B cell (primary cell): ENCODE measurements at regions not wholly inside any gene's neighbourhood (a gene's known extent, or its start where the extent isn't known, plus 50 kb on each side); places are given as distances from the start of the nearest gene placed in this dataset.

Experiments used
- ATAC-seq: fragments of 200-7000 bp; cut with Tn5 transposase; one replicate; pipeline ENCODE4 v1.10.0; 2021; ENCODE audit warnings: low read depth, mild to moderate bottlenecking, moderate number of reproducible peaks, moderate library complexity
- CTCF ChIA-PET: fragments of 350-600 bp; sonication (Branson Sonifier 250); formaldehyde crosslinking; loops from one replicate; lab custom pipeline; 2021; ENCODE audit warnings: antibody characterized with exemption, inconsistent platforms; lab: Charles Lee
- POLR2A ChIA-PET: fragments of 350-600 bp; sonication (Branson Sonifier 250); formaldehyde crosslinking; loops from one replicate; lab custom pipeline; 2021; ENCODE audit warnings: antibody characterized with exemption; lab: Charles Lee
- DNase-seq: peaks from one replicate; pipeline ENCODE4 v3.0.0; 2013
- H2AFZ ChIP-seq: 2 replicates; pipeline ENCODE4 v1.6.1; 2012; ENCODE audit warnings: mild to moderate bottlenecking, low read depth, low read length; ENCODE audit not compliant: insufficient read depth, poor library complexity, severe bottlenecking
- H3K27ac ChIP-seq, 2 donors: 1 replicate in 1 of 2; 2 replicates in 1 of 2; pipeline ENCODE4 v1.5.1; 2012 to 2013; ENCODE audit warnings: low read length in 2 of 2, mild to moderate bottlenecking in 2 of 2, moderate library complexity in 1 of 2
- H3K27me3 ChIP-seq, 4 experiments: fragments of 200-600 bp in 1 of 4; sonication (generic) in 1 of 4; replicated peaks in 1 of 4; 1 replicate in 2 of 4; 2 replicates in 2 of 4; pipeline versions ENCODE4 v1.6.1 to v1.7.0; 2013 to 2016; ENCODE audit warnings: low read length in 3 of 4, mild to moderate bottlenecking in 2 of 4, mixed read lengths in 1 of 4, moderate library complexity in 1 of 4; ENCODE audit not compliant: insufficient read depth in 4 of 4, control insufficient read depth in 3 of 4; ENCODE audit errors: control extremely low read depth in 1 of 4
- H3K36me3 ChIP-seq, 2 experiments: replicated peaks in 1 of 2; 1 replicate in 1 of 2; 2 replicates in 1 of 2; pipeline versions ENCODE4 v1.6.1 to v1.7.1; 2013; ENCODE audit warnings: low read length in 1 of 2; ENCODE audit not compliant: insufficient read depth in 2 of 2, control insufficient read depth in 1 of 2; ENCODE audit errors: control extremely low read depth in 1 of 2, extremely low read depth in 1 of 2
- H3K4me1 ChIP-seq, 2 donors: fragments of 200-600 bp in 1 of 2; sonication (generic) in 1 of 2; 1 replicate in 1 of 2; 2 replicates in 1 of 2; pipeline versions ENCODE4 v1.5.1 to v1.6.1; 2013 to 2017; ENCODE audit warnings: low read length in 2 of 2; ENCODE audit not compliant: control insufficient read depth in 2 of 2, insufficient read depth in 2 of 2
- H3K4me2 ChIP-seq: replicated peaks from 2 replicates; pipeline ENCODE3; 2012; ENCODE audit warnings: mild to moderate bottlenecking, low read depth, low read length; ENCODE audit not compliant: poor library complexity, severe bottlenecking
- H3K4me3 ChIP-seq, 5 experiments: fragments of 200-600 bp in 1 of 5; sonication (generic) in 1 of 5; 1 replicate in 3 of 5; 2 replicates in 2 of 5; pipeline versions ENCODE4 v1.5.1 to v1.7.0; 2011 to 2016; ENCODE audit warnings: low read length in 4 of 5, mild to moderate bottlenecking in 4 of 5, low read depth in 2 of 5, control low read depth in 1 of 5, moderate library complexity in 1 of 5; ENCODE audit not compliant: insufficient read depth in 1 of 5; ENCODE audit errors: control extremely low read depth in 1 of 5, extremely low read depth in 1 of 5
- H3K79me2 ChIP-seq: fragments of 200-600 bp; sonication (generic); one replicate; pipeline ENCODE4 v1.6.0; 2016; ENCODE audit warnings: low read length; ENCODE audit not compliant: control insufficient read depth, insufficient read depth
- H3K9ac ChIP-seq: fragments of 200-600 bp; sonication (generic); 2 replicates; pipeline ENCODE4 v1.6.1; 2017; ENCODE audit warnings: mild to moderate bottlenecking, low read length, moderate library complexity
- H3K9me3 ChIP-seq, 3 donors: one replicate each; pipeline versions ENCODE4 v1.6.1 to v1.7.1; 2013; ENCODE audit warnings: low read length in 2 of 3; ENCODE audit not compliant: control insufficient read depth in 2 of 3, insufficient read depth in 1 of 3; ENCODE audit errors: control extremely low read depth in 1 of 3
- H4K20me1 ChIP-seq: 2 replicates; pipeline ENCODE4 v1.6.0; 2012; ENCODE audit warnings: mild to moderate bottlenecking, low read length; ENCODE audit not compliant: insufficient read depth, control insufficient read depth, poor library complexity, severe bottlenecking
- H3K27ac Mint-ChIP-seq: one replicate; pipeline ENCODE4 v1.8.0; 2021; ENCODE audit warnings: mixed read lengths
- H3K27me3 Mint-ChIP-seq: one replicate; pipeline ENCODE4 v1.8.0; 2021; ENCODE audit warnings: mixed read lengths
- H3K4me1 Mint-ChIP-seq: one replicate; pipeline ENCODE4 v1.8.0; 2021; ENCODE audit warnings: mixed read lengths
- H3K4me3 Mint-ChIP-seq: one replicate; pipeline ENCODE4 v1.8.0; 2021; ENCODE audit warnings: mixed read lengths
- H3K9me3 Mint-ChIP-seq: one replicate; pipeline ENCODE4 v1.8.0; 2022; ENCODE audit warnings: mixed read lengths; ENCODE audit not compliant: insufficient read depth
- CTCF ChIP-seq: fragments of 200-600 bp; IDR thresholded peaks from one replicate; pipeline ENCODE4 v1.8.0; 2022; ENCODE audit warnings: antibody characterized with exemption, mild to moderate bottlenecking
- EZH2 ChIP-seq: IDR thresholded peaks from 2 replicates; pipeline ENCODE4 v1.6.1; 2012; ENCODE audit warnings: borderline replicate concordance, low read depth, mild to moderate bottlenecking, moderate library complexity, low read length; ENCODE audit not compliant: insufficient read depth, poor library complexity, severe bottlenecking
- WGBS: methylation state at CpG from one replicate; pipeline ENCODE4 v1.1.5; 2013; ENCODE audit warnings: missing lambda C conversion rate; ENCODE audit not compliant: insufficient coverage; 5-methylcytosine and 5-hydroxymethylcytosine counted together
- intact Hi-C: fragments of 100-400 bp; cut with micrococcal nuclease; formaldehyde crosslinking; loops from one replicate; pipeline ENCODE4 v1.10.0; 2022

GRCh38 chr2:116042530-116042929, 1600.1 kb downstream of the DPP10 start:
- H3K9ac ChIP-seq, result no peak overlapping the region
- H4K20me1 ChIP-seq, result no peaks in the 10 kb centered on the region
- H3K27ac ChIP-seq, result no peak overlapping the region
- H3K9me3 ChIP-seq, result no peaks in the 10 kb centered on the region
- H3K27me3 ChIP-seq, result no peaks in the 10 kb centered on the region
- H2AFZ ChIP-seq, result no peak overlapping the region
- CTCF ChIA-PET, result no interaction called here
- H3K4me1 ChIP-seq, result no peaks in the 10 kb centered on the region
- no peak overlapping the region for H3K4me3 Mint-ChIP-seq
- no peak overlapping the region for H3K27ac Mint-ChIP-seq
- H3K4me1 Mint-ChIP-seq, result no peaks in the 10 kb centered on the region
- H3K36me3 ChIP-seq, result no peaks in the 10 kb centered on the region
- POLR2A ChIA-PET, result no interaction called here
- ATAC-seq, result no peak
- 67% methylated on average over 1 of the region's 1 CpG for WGBS
- TF ChIP-seq CTCF (no peak), EZH2 (no peak)
- H3K9me3 Mint-ChIP-seq, result peaks cover 4% of the 10 kb centered on the region
- intact Hi-C loops, result no loop called here
- H3K27me3 Mint-ChIP-seq, result no peaks in the 10 kb centered on the region
- DNase-seq, result no peak
- H3K79me2 ChIP-seq, result no peaks in the 10 kb centered on the region
- no peak overlapping the region for H3K4me3 ChIP-seq
- no peak overlapping the region for H3K4me2 ChIP-seq

GRCh38 chr2:116057538-116057937, 1615.1 kb downstream of the DPP10 start:
- Histone ChIP-seq H3K4me2 (no peak overlapping the region), H4K20me1 (no peaks in the 10 kb centered on the region), H3K4me3 (no peak overlapping the region), H2AFZ (no peak overlapping the region), H3K36me3 (no peaks in the 10 kb centered on the region), H3K9me3 (no peaks in the 10 kb centered on the region), H3K27me3 (no peaks in the 10 kb centered on the region), H3K79me2 (no peaks in the 10 kb centered on the region), H3K4me1 (no peaks in the 10 kb centered on the region), H3K27ac (no peak overlapping the region), H3K9ac (no peak overlapping the region)
- Mint-ChIP-seq H3K9me3 (peaks cover 8% of the 10 kb centered on the region), H3K4me3 (no peak overlapping the region), H3K4me1 (no peaks in the 10 kb centered on the region), H3K27ac (no peak overlapping the region), H3K27me3 (no peaks in the 10 kb centered on the region)
- DNase-seq (no peak), ATAC-seq (no peak)
- POLR2A ChIA-PET, result no interaction called here
- no CpG with 5 or more reads among the region's 2 CpGs for WGBS
- CTCF ChIA-PET, result no interaction called here
- intact Hi-C loops, result no loop called here
- TF ChIP-seq CTCF, result no peak
- TF ChIP-seq EZH2, result no peak
